Astrocyte of the hippocampus (primary cell): ENCODE measurements at regions not wholly inside any gene's neighbourhood (a gene's known extent, or its start where the extent isn't known, plus 50 kb on each side); places are given as distances from the start of the nearest gene placed in this dataset.
"Not testable (repeated sequence)": the region's sequence is repeated elsewhere in the genome, so short reads cannot be mapped to it uniquely, and the experiment has no call there.

Experiments used
- DNase-seq: peaks from one replicate; pipeline ENCODE4 v3.0.0; 2011; ENCODE audit warnings: low read depth, low spot score

DNA sequence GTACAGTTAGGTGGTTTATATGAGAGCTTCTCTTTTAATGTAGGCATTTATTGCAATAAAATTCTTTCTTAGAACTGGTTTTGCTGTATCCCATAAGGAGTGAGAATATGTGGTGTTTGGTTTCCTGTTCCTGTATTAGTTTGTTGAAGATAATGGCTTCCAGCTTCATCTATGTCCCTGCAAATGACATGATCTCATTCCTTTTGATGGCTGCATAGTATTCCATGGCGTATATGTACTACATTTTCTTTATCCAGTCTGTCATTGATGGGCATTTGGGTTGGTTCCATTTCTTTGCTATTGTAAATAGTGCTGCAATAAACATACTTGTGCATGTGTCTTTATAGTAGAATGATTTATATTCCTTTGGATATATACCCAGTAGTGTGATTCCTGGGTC lies 106.7 kb upstream of the IRS4 start:
- not testable (repeated sequence) for DNase-seq

DNA sequence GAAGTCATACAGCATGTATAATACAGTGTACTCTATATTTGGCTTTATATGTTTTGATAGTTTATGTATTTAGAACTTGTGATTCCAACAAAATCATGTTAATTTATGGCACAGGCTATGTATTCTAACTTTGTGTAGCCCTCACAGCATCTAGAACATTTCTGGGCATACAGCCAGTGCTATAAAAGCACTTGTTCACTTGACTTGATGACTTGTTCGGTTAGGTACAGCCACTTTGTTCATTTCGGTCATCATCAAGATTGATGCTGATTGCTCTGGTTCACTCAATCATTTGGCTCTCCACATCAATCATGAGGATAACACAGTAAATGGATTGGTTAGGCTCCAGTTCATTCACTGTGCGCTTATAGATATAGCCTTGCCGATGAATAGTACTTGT lies 97.6 kb upstream of the IRS4 start:
- no peak for DNase-seq

GRCh38 chrX:108811891-108812290 lies 75.5 kb upstream of the IRS4 start:
- DNase-seq, result no peak

GRCh38 chrX:108795240-108795639 lies 58.9 kb upstream of the IRS4 start:
- no peak for DNase-seq
